ENCODE measurements at regions not wholly inside any gene's neighbourhood (a gene's known extent, or its start where the extent isn't known, plus 50 kb on each side); places are given as distances from the start of the nearest gene placed in this dataset.

DNA sequence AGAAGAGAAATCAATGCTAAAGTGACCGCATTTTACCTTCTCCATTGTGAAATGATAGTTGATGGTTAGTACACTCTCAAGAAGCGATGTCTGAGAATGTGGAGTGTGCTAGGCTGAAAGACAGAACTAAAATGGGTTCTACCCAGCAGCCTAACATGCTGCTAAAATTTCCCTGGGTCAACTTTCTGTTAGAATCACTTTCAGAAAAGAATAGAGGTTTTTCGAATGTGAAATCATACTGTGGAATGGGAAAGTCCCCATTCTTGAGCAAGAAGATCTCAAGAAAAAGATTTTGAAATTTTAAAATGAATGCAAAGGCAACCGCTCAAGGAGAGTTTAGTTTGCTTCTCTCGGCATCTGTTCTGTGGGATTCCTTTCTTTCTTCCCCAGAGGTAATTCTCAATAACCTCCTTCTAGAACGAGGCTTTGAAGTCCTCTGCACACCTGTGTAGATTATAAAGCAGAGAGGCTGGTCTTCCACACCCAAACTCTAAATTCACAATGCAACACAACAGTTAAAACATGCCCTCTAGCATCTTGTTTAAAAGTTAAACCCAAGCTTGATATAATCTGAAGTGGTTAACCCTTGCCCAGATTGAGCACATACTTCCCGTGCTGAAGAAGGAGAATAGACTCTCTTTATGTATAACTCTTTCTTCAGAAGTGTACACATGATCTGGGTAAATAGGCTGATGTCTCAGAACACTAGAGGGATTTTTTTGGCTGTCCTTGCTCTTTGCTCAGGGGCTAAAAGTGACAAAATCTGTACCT lies 208.7 kb upstream of the KLF3 start:
- no peak for TF ChIP-seq CTCF (conservative IDR thresholded peaks at IDR 0.05; ENCODE audit: low read depth, low read length)
- no peak for DNase-seq (ENCODE audit: low read depth)
- no peak overlapping the region for H3K4me3 ChIP-seq (ENCODE audit: low read depth, low read length)

- no peak overlapping the region for H3K4me3 ChIP-seq (ENCODE audit: low read depth, low read length)
- no peak for DNase-seq (ENCODE audit: low read depth)
- no peak for TF ChIP-seq CTCF (conservative IDR thresholded peaks at IDR 0.05; ENCODE audit: low read depth, low read length)
Measured at GRCh38 chr4:38456096-38456495, 207.9 kb upstream of the KLF3 start.

GRCh38 chr4:38461342-38461741 lies 202.7 kb upstream of the KLF3 start:
- H3K4me3 ChIP-seq (ENCODE audit: low read depth, low read length) = no peak overlapping the region
- peak; percentile 8 for DNase-seq (ENCODE audit: low read depth)
- no peak for TF ChIP-seq CTCF (conservative IDR thresholded peaks at IDR 0.05; ENCODE audit: low read depth, low read length)

GRCh38 chr4:38462367-38463055 lies 201.5 kb upstream of the KLF3 start:
- TF ChIP-seq CTCF (conservative IDR thresholded peaks at IDR 0.05; ENCODE audit: low read depth, low read length) = no peak
- no peak for DNase-seq (ENCODE audit: low read depth)
- H3K4me3 ChIP-seq (ENCODE audit: low read depth, low read length) = no peak overlapping the region

- TF ChIP-seq CTCF (conservative IDR thresholded peaks at IDR 0.05; ENCODE audit: low read depth, low read length) = no peak
- no peak overlapping the region for H3K4me3 ChIP-seq (ENCODE audit: low read depth, low read length)
- no peak for DNase-seq (ENCODE audit: low read depth)
Measured at GRCh38 chr4:38463268-38463958, 200.6 kb upstream of the KLF3 start.

DNA sequence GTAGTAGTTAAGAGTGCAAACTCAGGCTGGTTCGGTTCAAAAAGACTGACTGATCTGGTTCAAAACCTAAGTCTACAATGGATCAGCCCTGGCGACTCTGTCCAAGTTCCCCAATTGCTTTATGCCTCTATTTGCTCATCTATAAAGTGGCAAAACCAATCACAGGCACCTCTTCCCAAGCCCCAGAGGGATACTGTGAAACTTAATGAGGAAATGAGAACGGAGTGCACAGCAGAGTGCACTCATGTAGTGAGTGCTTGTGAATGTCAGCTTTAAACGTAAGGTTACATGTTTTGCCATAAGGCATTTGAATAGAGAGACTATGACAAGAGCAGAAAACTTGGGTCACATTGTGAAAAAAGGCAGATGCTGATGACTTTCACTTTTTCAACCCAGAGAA lies 199.7 kb upstream of the KLF3 start:
- DNase-seq (ENCODE audit: low read depth) = no peak
- H3K4me3 ChIP-seq (ENCODE audit: low read depth, low read length) = no peak overlapping the region
- no peak for TF ChIP-seq CTCF (conservative IDR thresholded peaks at IDR 0.05; ENCODE audit: low read depth, low read length)
